Astrocyte (in vitro differentiated cells and primary cell): ENCODE measurements at regions not wholly inside any gene's neighbourhood (a gene's known extent, or its start where the extent isn't known, plus 50 kb on each side); places are given as distances from the start of the nearest gene placed in this dataset.

ENCODE experiments used
- EZH2 ChIP-seq: IDR thresholded peaks from 2 replicates; pipeline ENCODE4 v1.6.1; 2012; ENCODE audit warnings: mild to moderate bottlenecking, low read length, inconsistent platforms; ENCODE audit not compliant: insufficient read depth
- TF ChIP-seq, protein P1 (sequence below): IDR thresholded peaks from 2 replicates; pipeline ENCODE4 v1.5.1; 2011; ENCODE audit warnings: low read depth, mild to moderate bottlenecking, inconsistent platforms, low read length, moderate library complexity; ENCODE audit not compliant: insufficient read depth

DNA sequence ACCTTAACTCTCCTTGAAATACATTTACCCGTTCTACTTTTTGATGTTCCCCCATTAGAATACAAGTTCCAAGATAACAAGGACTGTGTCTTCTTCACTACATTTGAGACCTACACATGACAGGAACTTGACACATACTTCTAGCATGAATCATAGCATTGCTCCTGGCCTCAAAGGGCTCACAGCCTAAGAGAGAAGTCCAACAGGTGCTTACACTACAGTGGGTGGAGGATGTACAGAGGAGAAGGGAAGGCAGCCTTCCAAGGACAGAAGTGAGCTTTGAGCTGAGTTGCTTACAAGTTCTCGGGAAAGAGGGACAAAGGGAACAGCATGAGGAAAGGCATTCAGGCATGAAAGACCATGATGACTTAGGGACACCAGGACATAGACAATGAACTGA is 56.9 kb upstream of the MSX2 start:
- TF ChIP-seq EZH2 = no peak
- TF ChIP-seq, protein P1, sequence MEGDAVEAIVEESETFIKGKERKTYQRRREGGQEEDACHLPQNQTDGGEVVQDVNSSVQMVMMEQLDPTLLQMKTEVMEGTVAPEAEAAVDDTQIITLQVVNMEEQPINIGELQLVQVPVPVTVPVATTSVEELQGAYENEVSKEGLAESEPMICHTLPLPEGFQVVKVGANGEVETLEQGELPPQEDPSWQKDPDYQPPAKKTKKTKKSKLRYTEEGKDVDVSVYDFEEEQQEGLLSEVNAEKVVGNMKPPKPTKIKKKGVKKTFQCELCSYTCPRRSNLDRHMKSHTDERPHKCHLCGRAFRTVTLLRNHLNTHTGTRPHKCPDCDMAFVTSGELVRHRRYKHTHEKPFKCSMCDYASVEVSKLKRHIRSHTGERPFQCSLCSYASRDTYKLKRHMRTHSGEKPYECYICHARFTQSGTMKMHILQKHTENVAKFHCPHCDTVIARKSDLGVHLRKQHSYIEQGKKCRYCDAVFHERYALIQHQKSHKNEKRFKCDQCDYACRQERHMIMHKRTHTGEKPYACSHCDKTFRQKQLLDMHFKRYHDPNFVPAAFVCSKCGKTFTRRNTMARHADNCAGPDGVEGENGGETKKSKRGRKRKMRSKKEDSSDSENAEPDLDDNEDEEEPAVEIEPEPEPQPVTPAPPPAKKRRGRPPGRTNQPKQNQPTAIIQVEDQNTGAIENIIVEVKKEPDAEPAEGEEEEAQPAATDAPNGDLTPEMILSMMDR = no peak
